Thoracic aorta (tissue), 2 donors: ENCODE measurements at regions not wholly inside any gene's neighbourhood (a gene's known extent, or its start where the extent isn't known, plus 50 kb on each side); places are given as distances from the start of the nearest gene placed in this dataset.

Experiments used
- ATAC-seq: fragments of 150-250 bp; one replicate; pipeline ENCODE4 v1.8.0; 2017; ENCODE audit warnings: low read depth; ENCODE audit not compliant: insufficient number of reproducible peaks, low FRiP score
- DNase-seq: peaks from one replicate; pipeline ENCODE4 v3.0.0-alpha.2; 2020; ENCODE audit warnings: low spot score
- H3K27ac ChIP-seq, 2 donors: fragments of 200-600 bp; sonication (generic); 1 replicate in 1 of 2; 2 replicates in 1 of 2; pipeline ENCODE4 v1.5.1; 2016; ENCODE audit warnings: mild to moderate bottlenecking in 2 of 2, moderate library complexity in 2 of 2
- H3K27me3 ChIP-seq: fragments of 200-600 bp; sonication (generic); replicated peaks from 2 replicates; pipeline ENCODE4 v1.6.0; 2016; ENCODE audit warnings: mild to moderate bottlenecking; ENCODE audit not compliant: insufficient read depth
- H3K36me3 ChIP-seq: fragments of 200-600 bp; sonication (generic); one replicate; pipeline ENCODE4 v1.5.1; 2016
- H3K4me1 ChIP-seq, 2 donors: fragments of 200-600 bp; sonication (generic); 1 replicate in 1 of 2; 2 replicates in 1 of 2; pipeline versions ENCODE4 v1.5.1 to v1.6.0; 2016; ENCODE audit warnings: low read depth in 2 of 2, mild to moderate bottlenecking in 1 of 2; ENCODE audit not compliant: control insufficient read depth in 1 of 2
- H3K4me3 ChIP-seq: fragments of 200-600 bp; sonication (generic); 2 replicates; pipeline ENCODE4 v1.5.1; 2016; ENCODE audit warnings: mild to moderate bottlenecking
- H3K9me3 ChIP-seq: fragments of 200-600 bp; sonication (generic); 2 replicates; pipeline ENCODE4 v1.5.1; 2016
- TF ChIP-seq, protein P1 (sequence below): fragments of 200-600 bp; sonication (generic); IDR thresholded peaks from one replicate; pipeline ENCODE4 v1.5.1; 2019; ENCODE audit warnings: antibody characterized with exemption

DNA sequence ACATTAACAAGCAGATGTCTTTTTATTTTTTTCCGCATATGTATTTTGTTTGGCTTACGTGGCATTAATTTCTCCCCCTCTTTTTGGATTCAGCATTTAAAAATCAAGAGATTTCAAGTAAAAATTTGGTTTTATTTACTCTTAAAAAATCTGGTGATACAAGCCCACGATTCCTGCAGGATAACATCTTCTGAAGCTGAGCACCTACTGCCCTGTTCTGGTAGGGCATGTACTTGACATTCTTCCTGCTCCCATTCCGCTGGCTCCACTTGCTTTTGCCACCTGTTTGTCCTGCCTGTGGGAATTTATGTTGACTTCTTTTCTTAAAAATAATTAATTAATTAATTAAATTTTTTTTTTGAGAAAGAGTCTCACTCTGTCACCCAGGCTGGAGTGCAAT, 105.2 kb upstream of the SLC25A13 start:
- TF ChIP-seq, protein P1, sequence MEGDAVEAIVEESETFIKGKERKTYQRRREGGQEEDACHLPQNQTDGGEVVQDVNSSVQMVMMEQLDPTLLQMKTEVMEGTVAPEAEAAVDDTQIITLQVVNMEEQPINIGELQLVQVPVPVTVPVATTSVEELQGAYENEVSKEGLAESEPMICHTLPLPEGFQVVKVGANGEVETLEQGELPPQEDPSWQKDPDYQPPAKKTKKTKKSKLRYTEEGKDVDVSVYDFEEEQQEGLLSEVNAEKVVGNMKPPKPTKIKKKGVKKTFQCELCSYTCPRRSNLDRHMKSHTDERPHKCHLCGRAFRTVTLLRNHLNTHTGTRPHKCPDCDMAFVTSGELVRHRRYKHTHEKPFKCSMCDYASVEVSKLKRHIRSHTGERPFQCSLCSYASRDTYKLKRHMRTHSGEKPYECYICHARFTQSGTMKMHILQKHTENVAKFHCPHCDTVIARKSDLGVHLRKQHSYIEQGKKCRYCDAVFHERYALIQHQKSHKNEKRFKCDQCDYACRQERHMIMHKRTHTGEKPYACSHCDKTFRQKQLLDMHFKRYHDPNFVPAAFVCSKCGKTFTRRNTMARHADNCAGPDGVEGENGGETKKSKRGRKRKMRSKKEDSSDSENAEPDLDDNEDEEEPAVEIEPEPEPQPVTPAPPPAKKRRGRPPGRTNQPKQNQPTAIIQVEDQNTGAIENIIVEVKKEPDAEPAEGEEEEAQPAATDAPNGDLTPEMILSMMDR: no peak
- no peak overlapping the region for H3K4me3 ChIP-seq

DNA sequence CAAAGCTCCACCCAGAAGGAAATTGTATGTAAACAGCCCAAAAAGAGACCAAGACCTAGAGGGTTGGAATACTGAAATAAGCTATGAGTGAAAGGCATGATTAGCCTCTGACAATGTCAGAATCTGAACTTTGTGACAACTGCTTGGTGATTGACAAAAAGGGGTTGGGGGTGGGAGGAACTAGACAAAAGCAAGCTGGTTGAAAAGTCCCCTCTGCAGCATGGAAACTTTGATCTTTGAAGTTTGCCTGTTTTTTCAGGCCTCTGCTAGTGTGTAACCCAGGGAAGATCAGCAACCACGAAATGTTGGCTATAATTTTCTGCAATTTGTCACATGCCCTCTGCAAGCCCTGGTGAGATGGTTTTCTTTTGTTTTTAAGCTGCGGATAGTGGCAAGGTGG, 104.8 kb upstream of the SLC25A13 start:
- peaks cover 0 to 6% of the 10 kb centered on the region in 2 donors for H3K4me1 ChIP-seq
- H3K27me3 ChIP-seq: no peaks in the 10 kb centered on the region
- no peak overlapping the region for H3K27ac ChIP-seq
- H3K36me3 ChIP-seq: no peaks in the 10 kb centered on the region
- H3K4me3 ChIP-seq: no peak overlapping the region
- no peak for DNase-seq
- TF ChIP-seq, protein P1: no peak
- ATAC-seq: no peak
- no peaks in the 10 kb centered on the region for H3K9me3 ChIP-seq

More for the DNA sequence above, 105.2 kb upstream of the SLC25A13 start:
- ATAC-seq: no peak
- Histone ChIP-seq H3K27me3 (no peaks in the 10 kb centered on the region), H3K9me3 (no peaks in the 10 kb centered on the region), H3K4me1 (peaks cover 0 to 6% of the 10 kb centered on the region in 2 donors), H3K27ac (no peak overlapping the region), H3K36me3 (no peaks in the 10 kb centered on the region)
- DNase-seq: no peak

DNA sequence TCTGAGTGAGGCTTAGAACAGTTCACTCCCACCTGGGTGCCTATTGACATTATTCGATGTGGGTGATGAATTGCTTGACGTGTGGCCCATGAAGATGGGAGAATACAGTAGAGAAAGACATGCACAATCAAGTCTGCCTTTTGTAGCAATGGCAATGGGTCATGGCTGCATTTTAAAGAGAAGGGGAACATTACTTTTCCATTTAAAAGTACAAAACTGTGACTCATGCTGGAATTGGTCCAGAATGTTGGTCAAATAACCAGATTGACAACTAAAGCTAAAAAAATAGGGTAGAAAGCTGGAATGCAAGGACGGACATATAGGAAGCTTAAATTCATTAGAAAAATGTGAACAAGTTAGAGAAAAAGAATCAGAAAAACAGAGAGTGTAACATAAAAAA, 104.1 kb upstream of the SLC25A13 start:
- Histone ChIP-seq H3K4me3 (no peak overlapping the region), H3K4me1 (peaks cover 0 to 6% of the 10 kb centered on the region in 2 donors), H3K27ac (no peak overlapping the region), H3K27me3 (no peaks in the 10 kb centered on the region), H3K9me3 (no peaks in the 10 kb centered on the region), H3K36me3 (no peaks in the 10 kb centered on the region)
- no peak for DNase-seq
- no peak for ATAC-seq
- TF ChIP-seq, protein P1: no peak

DNA sequence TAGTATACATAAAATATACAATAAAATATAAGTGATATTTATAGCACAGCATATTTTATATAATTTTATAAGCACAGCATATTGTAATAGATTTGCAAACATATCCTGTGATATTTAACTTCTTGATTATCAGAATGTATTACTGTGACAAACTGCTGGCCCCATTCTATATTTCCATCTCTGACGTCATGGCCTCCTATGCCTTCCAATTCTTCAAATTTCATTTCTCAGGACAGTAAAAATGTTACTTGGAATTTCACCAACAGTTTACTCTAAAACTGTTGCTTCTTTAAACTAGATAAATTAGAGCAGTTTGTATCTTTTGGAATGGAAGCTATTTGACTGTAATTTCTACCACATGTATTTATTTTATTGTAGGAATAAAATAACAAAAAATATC, 102.5 kb upstream of the SLC25A13 start:
- DNase-seq: no peak
- Histone ChIP-seq H3K27me3 (no peaks in the 10 kb centered on the region), H3K27ac (no peak overlapping the region), H3K9me3 (no peaks in the 10 kb centered on the region), H3K36me3 (no peaks in the 10 kb centered on the region), H3K4me1 (peaks cover 0 to 6% of the 10 kb centered on the region in 2 donors), H3K4me3 (no peak overlapping the region)
- no peak for ATAC-seq
- TF ChIP-seq, protein P1: no peak

DNA sequence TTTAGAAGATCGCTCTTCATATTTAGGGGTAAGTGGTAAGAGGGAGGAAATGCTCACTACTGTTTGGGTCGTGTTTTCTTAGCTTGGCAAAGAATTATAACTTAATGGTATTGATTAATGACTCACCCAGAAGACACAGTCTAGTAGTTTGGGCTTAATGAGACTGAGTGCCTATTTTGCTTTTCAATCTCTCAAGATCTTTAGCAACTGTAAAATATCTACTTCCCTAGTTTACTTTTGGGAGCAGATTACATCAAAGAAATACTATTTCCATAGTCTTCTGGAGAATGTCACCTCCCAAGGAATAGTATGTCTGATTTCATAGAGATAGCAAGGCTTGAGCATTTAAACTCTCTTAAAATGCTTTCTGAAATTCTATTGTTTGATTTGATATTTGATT, 100.5 kb upstream of the SLC25A13 start:
- TF ChIP-seq, protein P1: no peak
- Histone ChIP-seq H3K4me3 (no peak overlapping the region), H3K36me3 (no peaks in the 10 kb centered on the region), H3K27ac (no peak overlapping the region), H3K4me1 (peaks cover 0 to 6% of the 10 kb centered on the region in 2 donors), H3K9me3 (no peaks in the 10 kb centered on the region), H3K27me3 (no peaks in the 10 kb centered on the region)
- DNase-seq (no peak), ATAC-seq (no peak)
